ENCODE measurements at regions not wholly inside any gene's neighbourhood (a gene's known extent, or its start where the extent isn't known, plus 50 kb on each side); places are given as distances from the start of the nearest gene placed in this dataset.

GRCh38 chr15:69782139-69782658 lies 315.5 kb downstream of the TLE3 start:
- TF ChIP-seq CTCF (optimal IDR thresholded peaks at IDR 0.05 in 1 of 3, IDR thresholded peaks at IDR 0.05 in 1 of 3, conservative IDR thresholded peaks at IDR 0.05 in 1 of 3; ENCODE audit: extremely low read depth in 1 of 3, insufficient read depth in 2 of 3, low read length in 3 of 3) (no peak), EZH2 (IDR thresholded peaks at IDR 0.05; ENCODE audit: low read length) (no peak)

All from keratinocyte (primary cell).